GM18909 (cell line): ENCODE measurements at regions not wholly inside any gene's neighbourhood (a gene's known extent, or its start where the extent isn't known, plus 50 kb on each side); places are given as distances from the start of the nearest gene placed in this dataset.

ENCODE experiments used
- ATAC-seq: cut with Tn5 transposase; IDR thresholded peaks from one replicate; pipeline ENCODE4 v1.9.1; 2021; ENCODE audit warnings: mild to moderate bottlenecking; ENCODE audit not compliant: unreplicated experiment, poor library complexity

DNA sequence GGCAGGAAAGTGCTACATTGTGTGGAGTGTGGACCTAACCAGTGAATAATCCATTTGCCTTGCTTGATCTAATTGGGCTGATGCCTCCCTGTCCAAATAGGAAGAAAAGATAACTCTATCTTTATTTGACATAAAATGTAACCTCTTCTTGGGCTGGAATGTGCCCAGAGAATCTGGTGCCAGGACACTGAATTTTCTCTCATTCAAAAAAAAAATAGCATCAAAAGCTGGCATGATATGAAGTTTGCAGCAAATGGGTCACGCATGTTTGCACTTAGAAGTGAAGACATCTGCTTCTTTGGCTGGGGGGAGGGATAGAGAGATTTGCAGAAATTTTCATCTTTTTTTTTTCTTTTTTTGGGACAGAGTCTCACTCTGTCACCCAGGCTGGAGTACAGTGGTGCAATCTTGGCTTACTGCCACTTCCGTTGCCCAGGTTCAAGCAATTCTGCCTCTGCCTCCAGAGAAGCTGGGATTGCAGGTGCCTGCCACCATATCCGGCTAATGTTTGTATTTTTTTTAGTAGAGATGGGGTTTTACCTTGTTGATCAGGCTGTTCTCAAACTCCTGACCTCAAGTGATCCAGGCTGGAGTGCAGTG is 478.2 kb upstream of the EEF2KMT start:
- no peak for ATAC-seq

DNA sequence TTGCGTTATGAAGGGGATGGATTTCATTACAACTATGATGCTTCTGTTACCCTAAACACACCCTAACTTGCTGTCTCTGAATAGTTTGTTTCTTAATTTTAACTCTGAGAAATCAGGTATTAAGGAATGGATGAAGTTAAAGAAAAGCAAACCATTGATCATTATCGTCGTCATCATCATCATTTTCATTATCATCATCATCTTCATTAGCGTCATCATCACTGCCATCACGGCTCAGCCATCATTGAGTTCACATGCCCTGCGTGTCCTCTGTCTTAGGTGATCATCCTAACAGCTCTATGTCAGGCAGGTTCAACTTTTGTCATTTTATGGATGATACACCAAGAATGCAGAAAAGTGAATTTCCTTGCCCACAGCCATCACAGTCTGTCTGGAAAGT is 477.5 kb upstream of the EEF2KMT start:
- no peak for ATAC-seq

DNA sequence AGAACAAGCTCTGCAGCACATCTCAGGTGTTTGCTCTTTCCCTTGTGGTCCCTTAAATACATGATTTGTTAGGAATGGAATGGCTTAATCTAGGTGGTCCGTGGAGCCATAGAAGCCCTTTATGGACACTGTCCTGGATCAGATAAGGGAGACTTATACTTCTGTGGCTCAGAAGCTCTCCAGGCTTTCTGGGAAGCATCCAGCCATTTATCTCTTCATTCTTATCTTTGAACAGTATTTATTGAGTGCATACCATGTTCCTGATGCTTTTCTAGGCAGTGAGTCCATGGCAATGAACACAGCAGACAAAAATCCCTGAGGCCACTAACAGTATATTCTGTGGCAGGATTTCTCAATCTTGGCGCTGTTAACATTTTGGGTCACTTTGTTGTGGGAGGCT is 474.5 kb upstream of the EEF2KMT start:
- no peak for ATAC-seq

DNA sequence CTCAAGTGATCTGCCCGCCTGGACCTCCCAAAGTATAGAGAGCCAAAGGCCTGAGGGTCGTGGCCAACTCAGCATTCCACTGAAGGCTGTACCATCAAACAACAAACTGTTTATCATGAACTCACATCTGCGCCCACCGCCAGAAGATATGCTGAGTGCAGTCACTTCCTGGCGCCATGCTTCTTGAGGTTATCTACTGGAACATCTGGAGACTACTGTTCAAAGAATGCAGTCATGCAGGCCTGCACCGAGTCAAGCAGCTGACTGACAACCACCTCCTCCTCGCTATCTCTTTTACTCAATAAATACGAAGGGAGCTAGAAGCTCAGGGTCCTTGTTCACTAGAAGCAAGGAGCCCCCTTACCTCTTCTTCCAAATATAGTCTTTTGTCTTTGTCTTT is 473.9 kb upstream of the EEF2KMT start:
- ATAC-seq = no peak

DNA sequence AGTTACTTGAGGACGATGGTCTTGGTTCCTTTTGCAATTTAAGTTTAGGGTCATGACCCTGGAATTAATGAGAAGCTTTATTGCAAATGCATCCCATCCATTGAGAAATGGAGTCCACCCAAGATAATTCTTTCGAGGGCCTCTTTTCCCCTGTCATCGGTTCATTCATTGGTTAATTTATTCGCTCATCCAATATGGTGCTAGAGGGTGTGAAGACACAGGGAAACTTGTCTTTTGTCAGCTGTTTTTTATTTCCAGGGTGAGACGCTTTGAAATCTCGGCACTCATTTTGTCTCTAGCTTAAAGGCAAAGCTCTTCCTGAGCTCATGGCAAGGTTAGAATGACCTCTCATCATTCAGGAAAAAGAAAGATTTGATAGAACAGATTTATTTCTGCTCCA is 464.2 kb upstream of the EEF2KMT start:
- no peak for ATAC-seq

DNA sequence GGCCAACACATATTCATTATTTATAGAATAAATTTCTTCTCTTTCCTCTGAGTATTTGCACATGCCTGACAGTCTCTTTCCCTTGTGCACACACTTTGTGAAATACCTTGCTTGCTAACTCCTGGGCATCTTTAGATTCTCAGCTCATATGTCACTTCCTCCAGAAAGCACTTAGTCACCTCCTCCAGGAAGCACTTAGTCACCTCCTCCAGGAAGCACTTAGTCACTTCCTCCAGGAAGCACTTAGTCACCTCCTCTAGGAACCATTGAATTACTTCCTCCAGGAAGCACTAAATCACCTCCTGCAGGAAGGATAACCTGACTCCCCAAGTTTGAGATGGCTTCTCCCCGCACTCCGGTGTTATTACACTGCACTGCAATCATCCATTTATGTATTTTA is 462.5 kb upstream of the EEF2KMT start:
- ATAC-seq = no peak

DNA sequence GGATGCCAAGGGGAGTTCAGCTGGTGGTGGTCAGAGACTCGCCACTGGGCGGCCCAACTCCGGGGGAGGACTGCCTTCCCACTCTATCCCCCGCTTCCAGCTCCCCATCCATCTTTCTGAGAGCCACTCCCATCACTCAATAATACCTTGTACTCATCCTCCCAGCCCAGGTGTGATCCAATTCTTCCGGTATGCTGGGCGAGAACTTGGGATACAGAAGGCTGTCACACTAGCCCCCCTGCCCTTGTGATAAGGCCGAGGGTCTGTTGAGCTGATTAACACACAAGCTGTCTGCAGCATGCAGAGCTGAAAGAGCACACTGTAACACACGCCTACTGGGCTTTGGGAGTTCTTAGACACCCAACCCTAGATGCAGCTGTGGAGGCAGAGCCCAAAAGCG is 460.4 kb upstream of the EEF2KMT start:
- ATAC-seq = no peak

DNA sequence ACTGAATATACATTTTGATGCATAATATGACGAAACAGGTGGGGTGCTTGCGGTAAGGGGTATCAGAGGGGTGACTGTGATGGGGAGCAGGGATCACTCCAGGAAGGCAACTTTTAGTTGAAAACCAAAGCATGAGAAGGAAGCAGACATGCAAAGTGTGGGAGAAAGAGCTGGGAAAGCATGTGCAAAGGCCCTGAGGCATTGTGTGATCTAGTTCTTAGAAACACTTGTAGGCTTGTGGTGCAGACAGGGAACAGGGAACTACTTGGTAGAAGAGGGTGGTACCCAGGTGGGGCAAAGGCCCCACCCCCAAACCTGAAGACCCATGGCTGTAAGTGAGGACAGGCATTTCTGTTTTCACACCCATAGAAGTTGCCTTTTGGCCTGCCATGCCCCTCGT is 459.9 kb upstream of the EEF2KMT start:
- ATAC-seq = no peak

DNA sequence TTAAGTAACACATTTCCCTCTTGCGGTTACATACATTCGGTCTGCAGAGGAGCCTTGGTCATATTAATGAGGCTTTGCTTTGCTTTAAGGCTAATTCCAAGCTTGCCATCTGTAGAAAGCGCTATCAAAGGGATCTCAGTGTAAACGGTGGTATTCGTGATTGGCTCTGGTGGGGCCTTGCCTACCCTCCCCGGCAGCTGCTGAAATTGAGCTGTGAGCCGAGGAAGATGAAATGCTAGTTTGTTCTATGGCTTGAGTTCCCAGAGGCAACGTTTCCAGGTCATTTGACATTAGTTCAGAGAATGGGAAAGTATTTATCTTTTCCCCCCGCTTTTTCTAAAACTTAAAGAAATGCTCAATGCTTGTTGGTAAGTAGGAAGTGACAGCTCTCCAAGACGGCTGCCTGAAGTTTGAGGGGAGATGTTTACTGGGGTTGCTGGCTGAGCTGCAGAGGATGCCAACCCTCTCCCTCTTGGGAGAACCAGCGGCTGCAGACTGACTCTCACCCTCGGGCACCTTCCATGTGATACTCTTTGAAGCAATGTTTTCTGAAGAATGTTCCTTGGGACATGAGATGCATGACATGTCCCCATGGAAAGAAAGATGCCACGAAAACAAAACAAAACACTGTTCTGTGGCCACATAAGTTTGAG is 458.7 kb upstream of the EEF2KMT start:
- no peak for ATAC-seq

DNA sequence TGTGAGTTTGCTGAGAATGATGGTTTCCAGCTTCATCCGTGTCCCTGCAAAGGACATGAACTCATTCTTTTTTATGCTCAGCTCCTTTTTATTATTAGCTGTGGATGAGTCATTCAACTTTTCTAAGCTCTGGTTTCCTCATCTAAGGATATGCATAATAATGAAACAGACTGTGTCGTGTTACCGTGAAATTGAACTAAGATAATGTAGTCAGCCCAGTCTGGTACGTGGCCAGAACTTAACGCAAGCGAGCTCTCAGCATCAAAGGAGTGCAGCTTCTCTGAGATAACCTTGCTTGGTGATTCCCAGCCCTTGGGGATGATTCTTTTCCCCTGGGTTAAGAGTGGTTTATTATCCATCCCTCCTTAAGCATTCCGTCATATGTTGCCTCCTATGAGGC is 454.3 kb upstream of the EEF2KMT start:
- no peak for ATAC-seq

DNA sequence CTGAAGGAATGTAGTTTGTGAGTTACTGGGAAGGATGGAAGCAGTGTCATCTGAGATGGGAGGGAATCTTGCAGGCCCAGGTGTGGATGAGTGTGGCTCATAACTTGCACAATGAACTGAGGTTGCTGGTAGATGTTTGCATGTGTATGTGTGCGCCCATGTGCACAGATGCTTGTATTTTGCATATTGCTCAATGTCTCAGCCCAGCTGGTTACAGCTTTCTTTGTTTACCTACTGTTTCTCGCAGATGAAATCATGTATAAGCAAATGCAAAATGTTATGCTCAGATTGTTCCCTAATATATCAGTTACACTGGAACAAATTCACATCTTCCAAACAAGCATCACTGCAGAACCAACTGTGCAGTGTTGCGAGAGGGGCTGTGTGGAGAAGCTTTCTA is 452.2 kb upstream of the EEF2KMT start:
- no peak for ATAC-seq

DNA sequence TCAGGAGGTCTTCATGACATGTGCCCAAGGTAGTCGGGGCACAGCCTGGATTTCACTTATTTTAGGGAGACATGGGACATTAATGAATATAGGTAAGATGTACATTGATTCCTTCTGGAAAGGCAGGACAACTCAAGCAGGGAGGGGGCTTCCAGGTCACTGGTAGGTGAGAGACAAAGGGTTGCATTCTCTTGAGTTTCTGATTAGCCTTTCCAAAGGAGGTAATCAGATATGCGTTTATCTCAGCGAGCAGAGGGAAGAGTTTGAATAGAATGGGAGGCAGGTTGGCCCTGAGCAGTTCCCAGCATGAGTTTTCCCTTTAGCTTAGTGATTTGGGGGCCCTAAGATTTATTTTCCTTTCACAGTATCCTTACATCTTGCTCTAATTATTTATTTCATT is 443.8 kb upstream of the EEF2KMT start:
- no peak for ATAC-seq

DNA sequence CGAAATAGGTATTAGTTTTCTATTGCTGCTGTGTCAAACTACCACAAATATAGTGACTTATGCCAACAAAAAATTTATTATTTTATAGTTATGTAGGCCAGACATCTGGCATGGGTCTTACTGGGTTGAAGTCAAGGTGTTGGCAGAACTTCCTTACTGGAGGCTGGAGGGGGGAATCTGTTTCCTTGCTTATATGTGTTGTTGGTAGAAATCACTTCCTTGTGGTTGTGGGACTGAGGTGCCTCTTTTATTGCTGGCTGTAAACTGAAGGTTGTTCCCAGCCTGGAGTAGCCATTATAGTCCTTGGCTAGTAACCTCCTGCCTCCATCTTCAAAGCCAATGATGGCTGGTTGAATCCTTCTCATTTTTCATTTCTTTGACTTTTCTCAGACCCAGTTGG is 439.8 kb upstream of the EEF2KMT start:
- no peak for ATAC-seq

DNA sequence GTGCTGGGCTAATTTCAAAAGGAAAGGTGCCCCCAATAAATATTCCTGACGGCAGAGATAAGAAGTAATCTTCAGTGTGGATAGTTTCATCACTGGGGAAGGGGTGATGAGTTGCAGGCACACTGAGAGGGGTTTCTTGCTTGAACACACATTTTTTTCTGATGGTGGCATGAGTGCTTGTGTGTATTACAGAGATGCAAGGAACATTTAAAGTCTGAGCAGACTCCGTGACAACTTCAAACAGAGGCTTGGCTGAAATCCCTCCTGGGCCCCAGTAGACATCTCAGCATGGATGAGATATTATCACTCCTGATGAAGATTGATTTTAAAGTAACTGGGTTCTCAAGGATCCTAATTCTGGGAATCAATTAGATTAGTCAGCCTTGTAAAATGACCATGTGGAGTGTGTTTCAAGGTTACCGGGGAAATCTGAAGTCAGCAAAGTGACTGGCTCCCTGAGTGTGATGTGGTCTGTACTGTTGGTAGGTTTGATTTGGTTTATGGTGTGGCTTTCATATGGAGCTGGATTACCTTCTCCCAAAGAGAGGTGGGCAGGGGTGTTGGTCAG is 435.8 kb upstream of the EEF2KMT start:
- ATAC-seq = no peak

DNA sequence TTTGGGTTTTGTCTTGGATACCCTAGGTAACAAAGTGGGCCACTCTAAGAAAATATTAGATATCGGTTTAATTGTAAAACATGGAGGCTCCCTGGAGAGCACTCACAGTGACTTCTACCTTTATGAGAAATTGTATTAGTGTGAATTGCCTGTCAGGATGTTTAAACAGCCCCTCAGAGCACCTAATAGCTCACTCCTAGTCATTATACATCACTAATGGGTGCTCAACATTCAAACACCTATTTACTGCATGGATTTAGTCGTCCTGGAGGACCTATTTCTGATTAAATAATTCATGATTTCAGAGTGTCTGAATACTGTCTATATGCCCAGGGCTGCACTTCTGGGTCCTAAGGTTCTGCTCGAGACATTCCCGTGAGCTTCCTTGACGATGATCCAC is 430.2 kb upstream of the EEF2KMT start:
- no peak for ATAC-seq

DNA sequence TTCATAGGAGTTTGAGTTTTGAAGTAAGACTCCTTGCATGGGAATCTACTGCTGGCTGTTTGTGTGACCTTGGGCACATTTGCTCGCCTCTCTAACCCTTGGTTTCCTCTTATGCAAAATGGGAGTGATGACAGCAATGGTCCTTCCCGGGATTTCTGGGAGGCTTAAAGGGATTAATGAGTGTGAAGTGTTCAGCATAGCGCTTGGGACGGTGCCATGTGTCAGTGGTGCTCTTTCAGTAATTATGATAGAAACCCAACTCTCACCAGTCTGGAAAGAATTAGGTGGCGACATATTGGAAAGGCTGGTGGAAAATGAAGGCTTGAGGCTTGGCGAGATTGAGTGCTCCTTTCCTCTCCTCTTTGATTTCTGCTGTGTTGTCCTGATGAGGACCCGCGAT is 429.2 kb upstream of the EEF2KMT start:
- ATAC-seq = no peak

DNA sequence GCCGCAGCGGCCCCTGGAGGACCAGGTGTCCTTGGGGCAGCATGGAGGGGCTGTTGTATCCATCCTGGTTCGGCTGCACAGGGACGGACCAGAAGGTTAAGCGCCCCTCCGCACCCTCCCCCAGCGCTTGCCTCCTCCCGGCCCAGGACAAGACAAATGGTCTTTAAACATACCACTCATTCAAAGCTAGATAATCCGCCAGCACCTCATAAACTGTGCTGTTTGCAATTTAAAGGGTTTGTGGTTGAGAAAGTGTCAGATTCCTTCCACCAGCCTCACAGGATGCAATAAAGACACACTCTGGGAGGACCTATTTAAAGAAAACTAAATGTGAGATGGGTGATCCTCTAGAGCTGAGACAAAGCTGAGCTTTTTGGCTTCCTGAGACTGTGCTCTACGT is 426.2 kb upstream of the EEF2KMT start:
- no peak for ATAC-seq

DNA sequence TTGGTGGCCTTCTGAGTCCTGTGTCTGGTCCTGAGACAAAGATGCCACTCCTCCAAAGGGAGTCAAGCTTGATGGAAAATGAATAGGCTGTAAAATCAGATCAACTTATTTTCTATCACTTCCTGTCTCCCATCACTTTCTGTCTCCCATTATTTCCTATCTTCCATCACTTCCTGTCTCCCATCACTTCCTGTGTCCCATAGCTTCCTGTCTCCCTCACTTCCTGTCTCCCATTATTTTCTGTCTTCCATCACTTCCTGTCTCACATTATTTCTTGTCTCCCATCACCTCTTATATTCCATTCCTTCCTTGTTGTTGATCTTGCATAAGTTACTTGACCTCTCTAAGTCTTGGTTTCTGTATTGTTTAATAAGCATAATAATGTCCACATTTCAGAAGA is 418.5 kb upstream of the EEF2KMT start:
- ATAC-seq = no peak

DNA sequence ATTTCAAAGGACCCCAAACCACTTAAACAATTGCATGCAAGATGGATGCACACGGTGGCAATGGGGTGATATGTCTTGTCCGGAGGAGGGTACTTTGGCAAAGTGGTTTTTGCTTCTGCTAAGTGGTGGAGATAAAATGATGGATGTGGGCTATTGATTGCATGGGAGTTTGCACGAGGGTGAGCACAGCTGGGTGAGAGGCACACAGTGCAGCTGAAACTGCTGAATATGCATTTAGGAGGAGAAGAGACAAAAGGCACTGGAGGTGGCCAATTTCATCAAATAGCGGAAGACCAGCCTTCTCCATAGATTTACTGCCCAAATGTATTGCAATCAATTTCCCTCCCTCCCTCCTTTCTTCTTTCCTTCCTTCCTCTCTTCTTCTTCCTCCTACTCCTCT is 414.4 kb upstream of the EEF2KMT start:
- no peak for ATAC-seq

DNA sequence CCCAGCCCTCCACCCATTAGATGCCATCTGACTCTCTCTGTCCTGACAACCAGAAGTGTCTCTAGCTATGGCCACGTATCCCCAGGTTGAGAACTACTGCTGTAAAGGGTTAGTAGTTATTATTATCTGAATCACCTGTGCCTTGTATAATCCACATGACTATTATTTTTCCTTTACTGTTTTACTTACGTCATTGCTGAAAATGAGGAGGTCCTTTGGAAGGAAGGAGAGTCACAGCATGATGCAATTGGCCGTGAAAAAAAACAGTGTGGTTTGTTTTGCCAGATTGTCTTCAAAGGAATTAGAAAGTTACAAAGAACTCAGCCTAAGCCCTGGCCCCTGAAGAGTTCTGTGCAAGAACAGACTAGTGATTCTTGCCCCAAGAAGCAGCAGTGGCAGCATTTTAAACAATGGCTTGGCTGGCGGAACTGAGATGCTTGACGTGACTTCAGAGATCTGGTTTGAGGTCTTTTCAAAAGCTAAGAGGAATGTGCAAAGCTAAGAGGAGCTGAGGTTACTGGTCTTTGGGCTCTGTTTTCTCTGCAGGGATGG is 413.3 kb upstream of the EEF2KMT start:
- ATAC-seq = no peak

DNA sequence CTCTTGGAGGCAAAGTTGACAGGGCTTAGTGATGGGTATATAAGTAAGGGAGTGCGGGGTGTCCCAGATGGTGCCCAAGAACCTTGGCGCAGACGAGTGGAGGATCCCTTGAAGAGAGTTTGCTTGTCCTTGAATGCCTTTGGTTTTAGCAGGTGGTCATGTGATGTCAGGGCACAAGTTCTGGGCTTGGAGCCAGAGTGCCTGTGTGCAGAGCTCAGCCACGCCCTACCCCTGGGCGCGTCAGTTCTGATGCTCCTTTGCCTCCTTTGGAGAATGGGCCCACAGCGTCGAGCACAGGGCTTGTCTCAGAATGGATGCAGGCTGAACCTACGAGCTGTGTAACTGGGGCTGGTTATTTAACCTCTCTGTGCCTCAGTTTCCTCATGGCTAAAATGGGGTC is 412.2 kb upstream of the EEF2KMT start:
- no peak for ATAC-seq

DNA sequence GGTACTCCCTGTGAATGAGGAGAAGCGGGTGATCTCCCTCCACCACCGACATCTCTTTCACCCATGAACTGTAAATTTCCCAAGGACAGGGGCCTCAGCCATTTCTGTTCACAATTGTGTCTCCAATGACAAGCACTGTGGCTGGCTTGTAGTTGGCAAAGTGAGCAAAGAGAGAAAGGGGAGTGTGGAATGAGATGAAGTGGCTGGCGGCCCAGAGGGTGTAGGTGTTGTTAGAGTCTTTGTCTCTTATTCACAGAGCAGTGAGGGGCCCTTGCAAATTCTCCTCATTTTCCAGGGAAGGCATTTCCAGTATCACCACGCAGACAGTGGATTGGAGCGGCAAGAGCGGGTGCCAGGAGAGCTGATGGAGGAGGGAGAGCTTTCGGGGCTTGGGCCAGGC is 411.7 kb upstream of the EEF2KMT start:
- ATAC-seq = no peak
